ENCODE measurements at regions not wholly inside any gene's neighbourhood (a gene's known extent, or its start where the extent isn't known, plus 50 kb on each side); places are given as distances from the start of the nearest gene placed in this dataset.

DNA sequence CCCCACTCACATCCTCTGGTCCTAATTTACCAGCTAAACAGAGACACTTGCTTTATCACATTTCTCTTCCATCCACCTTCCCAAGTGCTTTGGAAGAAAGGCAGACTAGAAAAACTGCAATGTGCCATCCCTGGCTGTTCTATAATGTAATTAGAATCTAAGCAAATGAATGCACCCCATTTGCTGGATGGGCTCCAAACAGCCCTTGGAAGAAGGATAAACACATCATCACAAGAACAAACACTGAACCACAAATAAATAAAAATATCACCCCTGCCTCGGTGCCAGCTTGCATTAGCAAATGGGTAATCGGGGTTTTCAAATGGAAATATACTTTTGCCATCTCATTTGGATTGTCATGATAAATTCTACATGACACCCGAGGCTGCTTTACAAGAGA is 296.6 kb upstream of the ISX start:
- TF ChIP-seq, protein P1, sequence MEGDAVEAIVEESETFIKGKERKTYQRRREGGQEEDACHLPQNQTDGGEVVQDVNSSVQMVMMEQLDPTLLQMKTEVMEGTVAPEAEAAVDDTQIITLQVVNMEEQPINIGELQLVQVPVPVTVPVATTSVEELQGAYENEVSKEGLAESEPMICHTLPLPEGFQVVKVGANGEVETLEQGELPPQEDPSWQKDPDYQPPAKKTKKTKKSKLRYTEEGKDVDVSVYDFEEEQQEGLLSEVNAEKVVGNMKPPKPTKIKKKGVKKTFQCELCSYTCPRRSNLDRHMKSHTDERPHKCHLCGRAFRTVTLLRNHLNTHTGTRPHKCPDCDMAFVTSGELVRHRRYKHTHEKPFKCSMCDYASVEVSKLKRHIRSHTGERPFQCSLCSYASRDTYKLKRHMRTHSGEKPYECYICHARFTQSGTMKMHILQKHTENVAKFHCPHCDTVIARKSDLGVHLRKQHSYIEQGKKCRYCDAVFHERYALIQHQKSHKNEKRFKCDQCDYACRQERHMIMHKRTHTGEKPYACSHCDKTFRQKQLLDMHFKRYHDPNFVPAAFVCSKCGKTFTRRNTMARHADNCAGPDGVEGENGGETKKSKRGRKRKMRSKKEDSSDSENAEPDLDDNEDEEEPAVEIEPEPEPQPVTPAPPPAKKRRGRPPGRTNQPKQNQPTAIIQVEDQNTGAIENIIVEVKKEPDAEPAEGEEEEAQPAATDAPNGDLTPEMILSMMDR (conservative IDR thresholded peaks at IDR 0.05; ENCODE audit: low read depth, low read length): no peak
- no peak overlapping the region for H3K4me3 ChIP-seq (IDR thresholded peaks at IDR 0.05; ENCODE audit: insufficient read depth, low read depth, low read length)
- no peak overlapping the region for H3K27ac ChIP-seq
- no peak overlapping the region for H2AFZ ChIP-seq (ENCODE audit: low read depth)
- H3K79me2 ChIP-seq (ENCODE audit: insufficient read depth, low read depth): no peaks in the 10 kb centered on the region
- H4K20me1 ChIP-seq (ENCODE audit: insufficient read depth): no peaks in the 10 kb centered on the region
- no peaks in the 10 kb centered on the region for H3K4me1 ChIP-seq (ENCODE audit: low read depth, poor library complexity, severe bottlenecking)
- no peak overlapping the region for H3K9ac ChIP-seq
- H3K4me2 ChIP-seq: no peak overlapping the region
- no peaks in the 10 kb centered on the region for H3K36me3 ChIP-seq (ENCODE audit: insufficient read depth)
- no peaks in the 10 kb centered on the region for H3K27me3 ChIP-seq (ENCODE audit: insufficient read depth, low read depth)

DNA sequence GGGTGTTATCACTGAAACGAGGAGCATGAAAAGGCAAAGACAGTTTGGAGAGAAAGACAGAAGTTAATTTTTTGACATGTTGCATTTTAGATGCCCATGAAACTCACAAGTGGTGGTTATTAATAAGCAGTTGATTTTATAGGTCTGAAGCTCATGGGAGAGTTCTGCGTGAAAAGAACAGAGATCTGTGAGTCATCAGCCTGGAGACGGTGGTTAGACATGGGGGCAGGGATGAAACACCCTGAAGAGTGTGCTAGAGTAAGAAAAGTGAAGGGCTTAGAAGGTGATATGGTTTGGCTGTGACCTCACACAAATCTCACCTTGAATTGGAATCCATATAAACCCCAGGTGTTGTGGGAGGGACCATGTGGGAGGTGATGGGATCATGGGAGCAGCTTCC is 289.1 kb upstream of the ISX start:
- Histone ChIP-seq H3K36me3 (ENCODE audit: insufficient read depth) (no peaks in the 10 kb centered on the region), H3K4me2 (no peak overlapping the region), H3K9ac (no peak overlapping the region), H3K27me3 (ENCODE audit: insufficient read depth, low read depth) (no peaks in the 10 kb centered on the region), H2AFZ (ENCODE audit: low read depth) (no peak overlapping the region), H3K4me1 (ENCODE audit: low read depth, poor library complexity, severe bottlenecking) (no peaks in the 10 kb centered on the region), H3K79me2 (ENCODE audit: insufficient read depth, low read depth) (no peaks in the 10 kb centered on the region), H3K27ac (no peak overlapping the region), H3K4me3 (IDR thresholded peaks at IDR 0.05; ENCODE audit: insufficient read depth, low read depth, low read length) (no peak overlapping the region), H4K20me1 (ENCODE audit: insufficient read depth) (no peaks in the 10 kb centered on the region)
- TF ChIP-seq, protein P1 (conservative IDR thresholded peaks at IDR 0.05; ENCODE audit: low read depth, low read length): no peak

DNA sequence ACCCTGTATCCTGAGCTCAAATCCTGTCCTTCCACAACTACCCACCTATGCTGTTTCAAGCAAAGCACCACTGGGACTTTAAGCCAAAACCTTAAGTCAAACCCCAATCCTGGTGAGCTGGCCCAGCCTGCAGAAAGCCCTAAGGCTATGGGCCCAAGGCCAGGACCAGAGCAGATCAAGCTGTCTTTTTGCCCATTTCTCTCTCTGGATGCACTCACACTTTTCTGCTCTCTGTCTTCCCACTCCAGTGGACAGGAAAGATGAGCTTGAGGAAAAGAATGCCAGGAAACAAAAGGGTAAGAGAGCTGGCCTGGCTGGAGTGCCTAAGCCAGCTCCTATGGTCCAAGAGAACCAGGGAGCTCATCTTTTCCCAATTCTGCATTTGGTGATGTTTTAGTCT is 284.3 kb upstream of the ISX start:
- Histone ChIP-seq H3K4me3 (IDR thresholded peaks at IDR 0.05; ENCODE audit: insufficient read depth, low read depth, low read length) (no peak overlapping the region), H2AFZ (ENCODE audit: low read depth) (no peak overlapping the region), H3K4me2 (no peak overlapping the region), H3K36me3 (ENCODE audit: insufficient read depth) (no peaks in the 10 kb centered on the region), H3K9ac (no peak overlapping the region), H3K4me1 (ENCODE audit: low read depth, poor library complexity, severe bottlenecking) (no peaks in the 10 kb centered on the region), H3K27me3 (ENCODE audit: insufficient read depth, low read depth) (no peaks in the 10 kb centered on the region), H4K20me1 (ENCODE audit: insufficient read depth) (no peaks in the 10 kb centered on the region), H3K79me2 (ENCODE audit: insufficient read depth, low read depth) (no peaks in the 10 kb centered on the region), H3K27ac (no peak overlapping the region)
- TF ChIP-seq, protein P1 (conservative IDR thresholded peaks at IDR 0.05; ENCODE audit: low read depth, low read length): no peak

DNA sequence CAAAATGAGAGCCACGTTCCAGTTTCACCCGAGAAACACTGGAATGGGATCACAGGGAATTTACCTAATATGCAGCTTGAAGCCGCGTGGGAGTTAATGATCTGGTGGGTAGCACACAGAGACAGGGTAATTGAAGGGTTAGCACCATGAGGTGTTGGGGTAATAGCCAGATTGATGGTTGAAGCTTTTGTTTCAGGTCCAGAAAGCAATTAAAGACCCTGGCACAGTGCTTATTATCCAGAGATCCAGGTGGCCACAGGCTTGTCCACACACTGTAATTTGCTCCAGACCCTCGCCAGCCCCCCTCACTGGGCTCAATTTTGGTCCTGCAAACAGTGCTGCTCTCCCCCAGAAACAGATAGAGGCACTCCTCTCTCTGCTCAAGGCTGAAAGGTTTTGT is 282.5 kb upstream of the ISX start:
- no peak overlapping the region for H2AFZ ChIP-seq (ENCODE audit: low read depth)
- no peak overlapping the region for H3K4me2 ChIP-seq
- TF ChIP-seq, protein P1 (conservative IDR thresholded peaks at IDR 0.05; ENCODE audit: low read depth, low read length): no peak
- H3K4me3 ChIP-seq (IDR thresholded peaks at IDR 0.05; ENCODE audit: insufficient read depth, low read depth, low read length): no peak overlapping the region
- no peaks in the 10 kb centered on the region for H3K79me2 ChIP-seq (ENCODE audit: insufficient read depth, low read depth)
- H3K36me3 ChIP-seq (ENCODE audit: insufficient read depth): no peaks in the 10 kb centered on the region
- no peaks in the 10 kb centered on the region for H3K4me1 ChIP-seq (ENCODE audit: low read depth, poor library complexity, severe bottlenecking)
- H3K27ac ChIP-seq: no peak overlapping the region
- no peak overlapping the region for H3K9ac ChIP-seq
- no peaks in the 10 kb centered on the region for H4K20me1 ChIP-seq (ENCODE audit: insufficient read depth)
- H3K27me3 ChIP-seq (ENCODE audit: insufficient read depth, low read depth): no peaks in the 10 kb centered on the region

DNA sequence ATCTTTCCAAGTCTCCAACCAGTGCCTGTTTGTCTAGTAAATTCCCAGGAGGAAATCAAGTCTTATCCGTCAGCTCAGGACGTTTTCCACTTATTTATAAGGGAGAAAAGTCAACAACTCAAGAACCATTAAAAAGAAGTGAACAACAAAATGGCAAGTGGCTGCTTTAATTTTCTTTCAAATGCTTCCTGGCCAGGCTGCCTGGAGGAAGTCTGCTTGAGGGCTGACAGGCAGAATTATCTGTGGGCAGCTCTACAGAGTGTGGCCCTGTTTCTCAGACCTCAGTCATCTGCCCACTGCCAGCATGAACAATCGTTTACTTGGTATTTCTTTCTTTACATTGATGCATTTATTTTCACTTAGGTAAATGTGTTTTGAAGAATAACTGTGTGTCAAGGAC is 281.9 kb upstream of the ISX start:
- no peaks in the 10 kb centered on the region for H3K4me1 ChIP-seq (ENCODE audit: low read depth, poor library complexity, severe bottlenecking)
- H2AFZ ChIP-seq (ENCODE audit: low read depth): no peak overlapping the region
- H3K36me3 ChIP-seq (ENCODE audit: insufficient read depth): no peaks in the 10 kb centered on the region
- no peak overlapping the region for H3K9ac ChIP-seq
- no peaks in the 10 kb centered on the region for H3K27me3 ChIP-seq (ENCODE audit: insufficient read depth, low read depth)
- no peaks in the 10 kb centered on the region for H4K20me1 ChIP-seq (ENCODE audit: insufficient read depth)
- no peak overlapping the region for H3K4me2 ChIP-seq
- H3K27ac ChIP-seq: no peak overlapping the region
- no peaks in the 10 kb centered on the region for H3K79me2 ChIP-seq (ENCODE audit: insufficient read depth, low read depth)
- TF ChIP-seq, protein P1 (conservative IDR thresholded peaks at IDR 0.05; ENCODE audit: low read depth, low read length): no peak
- no peak overlapping the region for H3K4me3 ChIP-seq (IDR thresholded peaks at IDR 0.05; ENCODE audit: insufficient read depth, low read depth, low read length)

Measured in KMS-11 (cell line).